Erythroblast (primary cell): ENCODE measurements at regions not wholly inside any gene's neighbourhood (a gene's known extent, or its start where the extent isn't known, plus 50 kb on each side); places are given as distances from the start of the nearest gene placed in this dataset.

Experiments
- GATA1 ChIP-seq: IDR thresholded peaks from 2 replicates; pipeline ENCODE4 v1.6.1; 2011; ENCODE audit warnings: low read depth, mild to moderate bottlenecking, control low read depth, low read length, moderate library complexity
- POLR2A ChIP-seq: IDR thresholded peaks from 2 replicates; pipeline ENCODE4 v1.6.1; 2011; ENCODE audit warnings: mild to moderate bottlenecking, low read length

GRCh38 chr18:6566338-6566911, 151.7 kb upstream of the L3MBTL4 start:
- TF ChIP-seq POLR2A = no peak
- TF ChIP-seq GATA1 = no peak
